Stimulated activated CD4-positive, alpha-beta T cell treated with anti-CD3 and anti-CD28 coated beads, Interleukin-4, amount 100 ng/mL, for 48 hours (primary cell): ENCODE measurements at regions not wholly inside any gene's neighbourhood (a gene's known extent, or its start where the extent isn't known, plus 50 kb on each side); places are given as distances from the start of the nearest gene placed in this dataset.
"Not testable (repeated sequence)": the region's sequence is repeated elsewhere in the genome, so short reads cannot be mapped to it uniquely, and the experiment has no call there.

Experiments
- DNase-seq, 2 donors: peaks; one replicate each; pipeline ENCODE4 v3.0.0-alpha.2; 2020; ENCODE audit warnings: low read depth in 2 of 2

- no peak for DNase-seq
These were observed 100.4 kb downstream of the CD83 start for GRCh38 chr6:14217728-14218518.

- DNase-seq, result no peak
These were observed 100.9 kb downstream of the CD83 start for GRCh38 chr6:14218519-14218800.

DNA sequence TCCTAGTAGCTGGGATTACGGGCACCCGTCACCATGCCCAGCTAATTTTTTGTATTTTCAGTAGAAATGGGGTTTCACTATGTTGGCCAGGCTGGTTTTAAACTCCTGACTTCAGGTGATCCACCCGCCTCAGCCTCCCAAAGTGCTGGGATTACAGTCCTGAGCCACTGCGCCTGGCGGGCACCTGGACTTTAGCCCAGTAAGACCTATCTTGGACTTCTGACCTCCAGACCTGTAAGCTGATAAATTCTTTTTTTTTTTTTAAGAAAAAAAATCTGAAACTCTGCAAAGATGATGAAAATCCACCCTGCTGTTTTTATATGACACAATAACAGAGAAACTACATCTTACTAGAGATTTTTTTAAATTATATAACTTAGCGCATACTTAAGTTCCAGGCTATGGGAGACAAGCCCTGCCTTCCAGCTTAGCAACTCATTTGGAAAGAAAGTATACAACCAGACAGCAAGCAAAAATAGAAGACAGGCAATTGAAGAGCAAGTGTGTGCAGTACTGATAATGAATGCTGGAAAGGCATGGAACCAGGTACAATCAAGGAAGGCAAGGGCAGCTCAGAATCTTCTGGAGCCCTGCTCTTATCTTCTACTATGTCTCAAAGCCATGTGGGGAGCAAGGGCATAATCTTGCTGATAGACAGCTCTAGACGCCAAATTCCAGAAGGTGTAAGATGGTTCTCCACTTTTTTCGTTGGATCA, 104.2 kb downstream of the CD83 start:
- no peak for DNase-seq

DNA sequence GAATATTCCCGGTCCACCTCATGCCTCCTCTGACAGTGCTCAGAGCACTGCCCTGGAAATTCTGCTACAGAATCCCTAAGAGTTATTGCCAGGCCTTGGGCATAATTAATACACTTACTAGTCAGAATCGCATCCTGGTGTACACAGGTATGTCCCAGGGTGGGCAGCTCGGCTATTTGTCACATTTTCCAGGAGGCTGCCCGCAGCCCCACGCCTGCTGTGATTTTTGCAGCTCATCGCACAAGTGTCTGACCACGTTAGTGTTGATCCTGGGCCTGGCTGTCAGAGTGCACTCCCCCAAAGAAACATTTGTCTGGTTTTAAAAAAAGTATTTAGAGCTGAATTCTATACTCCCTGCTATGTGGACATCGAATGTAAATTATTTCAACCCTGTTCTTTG, 105.4 kb downstream of the CD83 start:
- no peak for DNase-seq

- DNase-seq, result no peak
These were observed 107.0 kb downstream of the CD83 start for GRCh38 chr6:14224359-14225103.

- no peak for DNase-seq
These were observed 108.6 kb downstream of the CD83 start for GRCh38 chr6:14226051-14226660.

- DNase-seq, result peak; percentile 37 to 43
These were observed 111.0 kb downstream of the CD83 start for GRCh38 chr6:14228571-14228970.

DNA sequence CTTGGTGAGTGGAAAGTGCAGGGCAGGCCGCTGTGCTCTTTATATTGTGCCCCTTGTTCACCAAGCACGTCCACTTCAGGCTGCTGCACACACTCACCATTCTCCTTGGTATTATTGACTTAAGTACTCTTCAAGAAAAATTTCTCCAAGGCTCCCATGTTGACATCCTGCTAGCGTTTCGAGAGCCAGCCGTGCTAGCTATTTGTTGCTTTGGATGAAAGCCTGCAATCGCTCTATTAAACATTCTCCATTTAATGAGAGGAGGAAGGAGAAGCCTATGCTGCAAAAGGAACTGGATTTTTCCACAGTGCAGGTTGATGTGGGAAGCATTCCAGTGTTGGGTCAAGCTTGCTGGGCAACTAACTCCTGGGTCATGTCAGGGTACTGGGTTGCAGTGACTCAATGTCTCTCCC, 113.5 kb downstream of the CD83 start:
- DNase-seq, result no peak

GRCh38 chr6:14231501-14232280, 114.1 kb downstream of the CD83 start:
- no peak for DNase-seq

GRCh38 chr6:14232889-14233288, 115.3 kb downstream of the CD83 start:
- DNase-seq, result no peak

DNA sequence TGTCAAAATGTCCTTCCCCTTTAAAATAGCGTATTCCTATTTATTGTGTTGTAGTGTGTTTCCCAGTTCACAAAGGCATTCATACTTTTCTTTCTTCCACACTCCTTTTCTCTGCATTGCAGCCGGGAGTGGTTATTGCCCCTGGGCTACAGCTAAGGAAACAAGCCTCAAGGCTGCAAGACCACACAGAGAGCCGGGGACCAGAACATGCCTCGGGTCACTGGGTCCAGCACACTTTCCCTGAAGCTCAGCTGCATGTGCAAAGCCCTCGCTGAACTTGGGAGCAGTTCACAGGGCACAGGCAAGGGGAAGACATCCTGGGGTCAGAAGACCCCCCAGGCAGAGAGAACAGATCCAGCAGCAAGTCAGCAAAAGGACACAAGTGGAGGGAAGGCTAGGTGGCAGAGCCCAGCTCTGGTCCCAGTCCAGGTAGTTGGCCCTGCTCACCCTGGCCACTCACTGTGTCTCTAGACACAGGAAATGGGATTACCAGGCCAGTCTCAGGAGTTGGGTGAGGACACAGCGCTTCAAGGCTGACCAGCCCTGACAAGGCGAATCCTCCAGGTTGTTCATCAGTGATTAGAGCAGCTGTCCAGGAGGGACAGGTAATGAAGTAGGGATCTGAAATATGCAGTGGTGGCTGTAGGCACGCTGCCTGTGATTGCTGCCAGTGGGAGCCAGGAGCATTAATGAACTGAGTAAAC, 118.2 kb downstream of the CD83 start:
- DNase-seq, result no peak

DNA sequence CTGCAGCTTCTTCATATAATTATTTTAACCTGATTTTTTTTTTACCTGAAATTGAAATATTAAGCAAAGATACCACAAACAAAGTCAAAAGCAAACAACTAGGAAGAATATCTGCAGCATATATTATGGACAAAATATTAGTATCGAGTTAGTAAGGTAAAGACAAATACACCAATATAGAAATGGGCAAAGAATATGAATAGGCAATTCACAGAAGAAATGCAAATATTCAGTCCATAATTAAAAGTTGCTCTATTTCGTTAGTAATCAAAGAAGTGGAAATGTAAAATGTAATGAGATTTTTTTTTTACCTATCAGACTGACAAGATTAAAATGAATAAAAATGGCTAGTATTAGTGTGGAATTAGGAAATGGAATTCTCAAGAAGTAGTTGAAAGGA, 121.5 kb downstream of the CD83 start:
- DNase-seq, result no peak

DNA sequence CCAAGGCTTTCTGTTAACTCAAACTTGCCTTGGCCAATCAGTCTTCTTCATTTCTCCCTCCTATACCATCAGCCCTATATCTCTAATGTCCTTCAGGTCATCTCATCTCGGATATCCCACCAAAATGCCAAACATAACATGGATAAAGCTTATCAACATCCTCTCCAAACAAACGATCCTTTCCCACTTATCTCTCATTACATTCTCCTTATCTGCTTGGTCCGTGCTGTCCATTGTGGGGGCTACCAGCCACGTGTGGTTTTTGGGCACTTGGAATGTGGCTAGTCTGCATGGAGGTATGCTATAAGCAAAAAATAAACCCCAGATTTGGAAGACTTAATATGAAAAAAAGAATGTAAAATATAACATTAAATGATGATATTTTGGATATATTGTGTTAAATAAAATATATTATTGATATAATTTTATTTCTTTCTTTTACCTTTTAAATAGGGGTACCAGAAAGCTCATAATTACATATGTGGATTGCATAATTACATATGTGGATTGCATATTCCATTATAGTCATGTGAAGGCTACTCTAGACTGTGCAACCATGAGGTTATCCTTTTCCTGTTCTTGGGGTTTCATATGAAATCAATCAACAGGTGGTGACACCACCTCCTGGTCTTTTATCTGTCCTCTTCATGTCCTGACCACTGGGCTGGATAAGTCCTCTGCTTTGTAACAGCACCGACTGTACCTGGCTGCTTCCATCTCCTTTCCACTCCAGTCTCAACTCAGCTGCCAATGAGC, 123.0 kb downstream of the CD83 start:
- no peak for DNase-seq

DNA sequence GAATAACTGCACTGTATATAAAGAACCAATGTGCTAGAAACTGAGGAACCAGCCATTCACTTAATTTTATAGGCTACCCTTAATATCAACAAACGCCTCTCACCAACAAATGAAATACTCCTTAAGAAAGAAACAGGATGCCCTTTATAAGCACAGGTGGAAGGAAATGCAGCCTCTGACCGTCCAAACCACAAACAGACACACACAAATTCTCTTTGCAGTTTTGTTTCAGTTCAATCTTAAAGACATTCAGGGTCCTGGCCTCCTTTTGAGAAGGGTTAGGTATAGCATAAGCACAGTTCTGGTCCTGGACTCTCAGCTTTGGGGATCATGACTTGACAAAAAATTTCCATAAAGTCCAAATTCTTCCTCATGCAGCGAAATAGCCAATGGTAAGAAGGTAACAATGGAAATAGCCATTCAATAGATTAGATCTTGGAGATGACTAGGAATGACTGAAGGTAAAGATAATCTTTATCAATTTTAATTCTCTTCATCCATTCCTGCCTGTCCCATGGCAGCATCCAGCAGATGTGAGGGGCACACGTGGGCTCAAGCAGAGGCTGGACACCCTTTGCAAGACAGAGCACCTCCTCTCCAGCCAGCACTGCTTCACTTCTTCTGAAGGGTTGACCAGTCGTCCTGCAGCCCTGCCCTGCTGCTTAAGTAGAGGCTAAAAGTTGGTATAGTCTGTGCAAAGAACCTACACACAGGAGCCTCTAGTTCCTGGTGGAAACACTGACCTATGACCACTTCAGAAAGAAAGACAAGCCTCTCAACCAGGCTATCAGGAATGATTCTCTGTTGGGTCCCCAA, 123.9 kb downstream of the CD83 start:
- no peak for DNase-seq

DNA sequence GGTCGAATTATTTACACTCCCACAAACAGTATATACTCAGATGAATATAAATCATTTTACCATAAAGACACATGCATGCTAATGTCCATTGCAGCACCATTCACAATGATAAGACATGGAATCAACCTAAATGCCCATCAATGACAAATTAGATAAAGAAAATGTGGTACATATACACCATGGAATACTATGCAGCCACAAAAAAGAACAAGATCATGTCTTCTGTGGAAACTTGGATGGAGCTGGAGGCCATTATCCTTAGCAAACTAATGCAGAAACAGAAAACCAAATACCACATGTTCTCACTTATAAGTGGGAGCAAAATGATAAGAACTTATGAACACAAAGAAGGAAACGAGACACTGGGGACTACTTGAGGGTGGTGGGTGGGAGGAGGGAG, 125.3 kb downstream of the CD83 start:
- DNase-seq, result not testable (repeated sequence)

- DNase-seq, result no peak
These were observed 126.0 kb downstream of the CD83 start for GRCh38 chr6:14243597-14243996.

- DNase-seq, result no peak
These were observed 129.3 kb downstream of the CD83 start for GRCh38 chr6:14246876-14247275.

- DNase-seq, result no peak
These were observed 133.0 kb downstream of the CD83 start for GRCh38 chr6:14250573-14250972.

DNA sequence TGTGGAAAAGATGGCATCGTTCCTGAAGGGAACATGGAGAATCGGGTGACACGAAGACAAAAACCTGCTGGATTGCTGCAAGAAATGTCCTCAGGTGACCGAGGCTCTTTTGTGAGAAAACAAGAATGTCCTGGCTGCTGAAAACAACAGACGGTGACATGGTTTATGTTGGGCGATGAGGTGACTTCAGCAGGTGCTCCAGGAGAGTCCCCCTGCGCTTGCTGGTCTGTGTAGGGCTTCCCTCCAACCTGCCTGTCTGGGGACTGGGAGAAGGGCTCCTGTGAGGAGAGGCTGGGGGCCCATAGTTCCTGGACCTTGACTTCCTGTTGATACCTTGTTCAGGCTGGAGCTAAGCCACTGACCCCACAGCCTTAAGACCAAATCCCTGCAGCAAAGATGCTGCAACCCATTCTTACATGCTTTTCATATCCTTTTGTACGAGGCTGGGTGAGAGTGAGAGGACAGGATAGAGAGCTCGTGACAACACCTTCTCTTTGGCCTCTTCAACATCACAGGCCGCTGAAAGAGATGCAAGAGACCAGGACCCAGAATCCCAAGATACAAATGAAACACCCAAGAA, 134.8 kb downstream of the CD83 start:
- no peak for DNase-seq
